ENCODE measurements at regions not wholly inside any gene's neighbourhood (a gene's known extent, or its start where the extent isn't known, plus 50 kb on each side); places are given as distances from the start of the nearest gene placed in this dataset.

DNA sequence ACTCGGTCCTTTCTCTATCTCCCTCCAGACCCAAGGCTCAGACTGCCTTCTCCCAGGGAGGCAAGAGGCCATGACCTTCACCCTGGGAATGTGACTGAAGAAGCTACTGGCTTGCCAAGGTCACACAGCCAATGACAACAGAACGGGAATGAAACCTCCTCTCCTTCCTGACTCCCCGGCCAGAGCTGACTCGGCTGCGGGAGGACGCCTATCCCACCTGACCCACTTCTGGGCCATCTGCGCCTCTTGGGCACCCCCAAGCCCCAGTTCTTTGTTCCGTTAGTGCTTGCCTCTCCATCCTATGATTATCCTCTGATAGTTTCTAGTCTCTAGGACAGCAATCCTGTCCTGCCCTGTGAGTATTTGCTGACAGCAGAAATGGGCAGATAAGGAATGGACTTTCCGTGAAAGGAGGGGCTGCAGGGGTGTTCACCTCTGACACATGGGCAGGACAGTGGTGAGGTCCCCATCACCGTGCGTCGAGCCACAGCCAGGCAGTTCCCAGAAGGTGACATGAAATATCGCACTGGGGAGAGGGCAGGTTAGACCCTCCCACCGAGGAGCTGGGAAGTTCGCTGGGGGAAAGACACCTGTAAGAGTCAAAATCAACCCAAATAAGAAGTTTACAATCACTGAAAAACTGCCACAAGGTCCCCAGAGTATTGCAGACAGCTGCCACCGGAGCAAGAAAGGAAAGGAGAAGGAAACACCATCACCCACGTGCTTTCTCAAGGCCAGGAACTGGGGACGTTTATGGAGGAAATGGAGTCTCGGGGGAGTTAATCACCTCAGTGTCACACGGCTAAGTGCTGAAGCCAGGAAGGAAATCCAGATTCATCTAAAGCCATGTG is 63.0 kb downstream of the INSIG1 start:
- DNase-seq, result no peak

DNA sequence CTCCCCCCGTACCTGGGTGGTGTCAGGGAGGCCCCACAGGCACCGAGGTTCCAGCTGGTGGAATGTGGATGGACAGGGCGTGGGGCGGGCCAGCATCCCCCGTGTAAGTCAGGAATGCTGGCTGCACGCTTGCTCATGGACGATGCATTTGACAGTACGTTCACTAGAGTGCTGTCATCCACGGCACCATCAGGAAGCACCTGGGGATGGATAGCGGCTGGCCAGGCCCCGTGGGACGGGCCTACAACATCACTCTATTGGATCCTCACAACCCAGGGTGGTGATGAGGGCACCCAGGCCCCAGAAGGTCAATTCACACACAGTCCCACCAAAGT is 63.6 kb downstream of the INSIG1 start:
- DNase-seq, result no peak

DNA sequence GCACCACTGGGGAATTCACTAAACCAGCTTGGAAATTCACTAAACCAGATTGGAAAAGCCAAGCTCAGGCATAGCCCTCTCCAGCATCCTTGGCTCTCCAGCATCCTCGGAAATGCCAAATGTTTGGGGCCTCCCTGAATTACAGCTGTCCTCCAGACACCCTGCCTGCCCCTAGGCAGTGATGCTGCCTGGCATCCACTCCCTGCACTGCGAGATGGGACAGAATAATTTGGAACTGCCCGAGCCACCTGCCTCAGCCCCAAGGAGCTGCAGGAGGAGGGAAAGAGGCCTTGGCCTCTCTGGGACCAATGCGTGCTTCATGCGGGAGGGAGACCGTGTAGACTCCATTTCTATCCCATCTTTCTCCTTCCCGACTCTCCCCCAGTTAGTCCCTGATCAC is 64.3 kb downstream of the INSIG1 start:
- no peak for DNase-seq

- DNase-seq, result no peak
These were observed 64.9 kb downstream of the INSIG1 start for GRCh38 chr7:155362380-155363145.

GRCh38 chr7:155363146-155363539 is 65.5 kb downstream of the INSIG1 start:
- no peak for DNase-seq

- no peak for DNase-seq
These were observed 66.3 kb downstream of the INSIG1 start for GRCh38 chr7:155363852-155364600.

DNA sequence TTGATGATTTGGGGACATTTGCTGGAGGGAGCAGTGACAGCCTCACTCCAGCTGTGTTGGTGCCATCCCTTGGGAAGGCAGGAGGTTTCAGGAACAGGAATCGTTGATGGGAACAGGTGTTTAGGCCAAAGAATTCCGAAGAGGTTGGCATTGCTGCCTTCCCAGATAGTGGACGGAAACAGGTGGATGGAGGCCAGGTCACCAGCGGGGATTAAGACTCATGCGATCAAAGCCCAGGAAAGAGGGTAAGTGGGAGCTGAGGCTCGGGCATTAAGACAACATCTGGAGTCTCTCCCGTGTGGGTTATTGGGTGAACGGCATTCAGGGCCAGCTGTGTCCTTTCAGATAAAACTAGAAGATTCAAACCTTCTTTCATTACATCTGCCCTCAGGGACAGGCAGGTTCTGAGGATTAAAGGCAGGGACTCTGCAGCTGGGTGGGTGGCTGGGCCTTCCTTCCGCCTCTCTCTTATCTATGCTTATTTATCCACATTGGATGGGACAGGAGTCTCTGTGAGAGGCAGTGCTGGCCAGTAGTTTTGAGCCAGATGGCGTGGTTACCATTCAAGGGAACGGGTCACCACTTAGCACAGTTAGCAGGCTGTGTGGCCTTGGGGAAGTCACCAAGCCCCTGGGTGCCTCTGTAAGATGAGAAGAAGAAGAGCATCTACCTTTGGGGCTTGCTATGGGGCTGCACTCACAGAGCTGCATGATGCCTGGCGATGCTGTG is 67.6 kb downstream of the INSIG1 start:
- no peak for DNase-seq

DNA sequence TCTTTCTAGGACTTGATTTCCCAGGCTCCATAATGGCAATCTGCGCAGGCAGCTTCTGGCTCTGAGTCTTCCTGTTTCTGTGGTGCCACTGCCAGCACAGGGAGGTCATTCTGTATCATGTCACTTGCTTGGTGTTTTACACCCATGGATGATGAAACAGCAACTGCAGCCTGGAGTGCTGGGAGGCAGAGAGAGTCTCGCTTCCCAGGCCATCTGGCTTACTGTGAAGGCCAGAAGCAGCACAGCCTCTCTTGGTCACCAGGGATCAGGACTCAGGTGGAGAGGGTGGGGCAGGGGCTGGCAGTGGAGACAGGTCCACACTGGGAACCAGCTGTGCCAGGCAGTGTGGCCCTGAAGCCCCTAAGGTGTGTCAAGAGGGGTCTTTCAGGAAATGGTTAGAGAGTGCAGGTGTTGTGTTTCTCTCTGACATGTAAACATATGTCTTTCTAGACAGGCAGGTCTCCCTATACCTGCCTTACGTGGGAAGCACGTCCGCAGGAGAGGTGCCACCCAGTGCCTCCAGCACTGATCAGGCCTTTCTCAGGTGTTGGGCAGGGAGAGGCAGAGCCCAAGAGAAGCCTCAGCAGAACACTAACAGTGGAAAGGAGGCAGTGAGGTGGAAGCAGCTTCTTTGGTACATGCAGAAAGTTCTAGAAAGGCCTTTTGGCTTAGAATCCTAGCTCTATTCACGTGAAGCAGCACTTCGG is 71.4 kb downstream of the INSIG1 start:
- DNase-seq, result no peak

GRCh38 chr7:155369766-155370165 is 72.1 kb downstream of the INSIG1 start:
- no peak for DNase-seq

DNA sequence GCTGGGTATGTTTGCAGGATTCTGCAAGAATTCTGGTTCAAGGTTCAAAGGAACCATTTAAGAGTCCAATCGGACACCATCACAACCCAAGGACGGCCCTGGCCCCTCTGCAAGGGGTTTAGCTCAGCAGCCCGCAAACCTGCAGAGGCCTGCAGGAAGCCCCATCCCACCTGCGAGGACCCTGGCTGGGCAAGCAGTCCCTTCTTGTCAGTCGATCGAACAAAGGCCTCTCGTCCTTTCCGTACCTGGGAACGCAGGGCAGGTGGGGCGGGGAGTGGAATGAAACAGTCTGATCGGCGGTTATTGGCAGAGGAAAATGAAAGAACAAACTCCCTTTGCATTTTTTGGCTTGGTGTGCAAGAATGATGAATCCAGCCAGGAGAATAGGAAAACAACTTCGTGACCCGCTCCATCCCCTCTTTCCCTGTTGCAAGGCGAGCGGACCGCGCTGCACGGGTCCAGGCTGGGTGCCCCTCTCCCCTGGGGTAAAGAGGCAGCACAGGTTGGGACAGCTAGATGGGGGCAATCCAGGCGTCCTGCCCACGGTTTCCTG is 73.7 kb downstream of the INSIG1 start:
- DNase-seq, result no peak

DNA sequence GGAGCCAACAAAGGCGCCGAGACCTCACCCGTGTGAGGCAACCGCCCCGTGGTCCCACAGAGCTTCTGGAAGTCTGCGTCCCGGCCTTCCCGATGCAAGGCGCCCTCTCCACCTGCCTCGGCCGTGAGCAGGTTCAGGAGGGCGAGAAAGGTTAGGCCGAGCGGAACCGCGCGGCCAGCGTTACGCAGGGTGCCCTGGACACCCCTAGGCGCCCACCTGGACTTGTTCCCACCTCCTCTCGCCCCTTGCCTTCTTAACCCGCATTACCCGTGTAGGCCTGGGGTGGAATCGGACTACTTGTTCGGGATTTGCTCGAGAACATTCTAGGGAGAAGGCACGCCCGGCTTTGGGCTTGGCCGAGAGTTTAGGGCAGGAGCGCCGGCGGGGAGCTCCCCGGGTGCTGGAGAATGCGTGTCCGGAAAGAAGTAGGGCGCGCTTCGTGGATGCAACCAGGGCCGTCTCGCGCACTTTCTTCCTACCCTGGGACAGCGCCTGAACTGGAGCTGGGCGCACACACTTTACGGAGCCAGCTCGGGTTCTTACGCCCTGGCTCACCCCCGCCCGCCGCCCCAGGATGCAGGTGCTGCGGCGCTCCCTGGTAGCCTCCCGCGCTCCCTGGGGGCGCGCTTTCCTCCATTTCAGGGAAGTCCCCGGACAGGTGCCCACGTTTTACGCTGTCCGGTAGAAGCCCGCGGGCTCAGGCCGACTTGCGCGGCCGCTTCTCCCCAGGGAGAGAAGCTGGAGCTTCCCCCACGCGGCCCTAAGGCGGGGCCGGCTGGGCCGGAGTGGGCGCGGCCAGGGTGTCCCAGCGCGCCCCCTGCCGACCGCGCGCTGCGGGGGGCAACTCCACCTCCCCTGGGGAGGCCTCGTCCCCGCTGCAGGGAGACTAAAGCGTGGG is 74.5 kb downstream of the INSIG1 start:
- no peak for DNase-seq

DNA sequence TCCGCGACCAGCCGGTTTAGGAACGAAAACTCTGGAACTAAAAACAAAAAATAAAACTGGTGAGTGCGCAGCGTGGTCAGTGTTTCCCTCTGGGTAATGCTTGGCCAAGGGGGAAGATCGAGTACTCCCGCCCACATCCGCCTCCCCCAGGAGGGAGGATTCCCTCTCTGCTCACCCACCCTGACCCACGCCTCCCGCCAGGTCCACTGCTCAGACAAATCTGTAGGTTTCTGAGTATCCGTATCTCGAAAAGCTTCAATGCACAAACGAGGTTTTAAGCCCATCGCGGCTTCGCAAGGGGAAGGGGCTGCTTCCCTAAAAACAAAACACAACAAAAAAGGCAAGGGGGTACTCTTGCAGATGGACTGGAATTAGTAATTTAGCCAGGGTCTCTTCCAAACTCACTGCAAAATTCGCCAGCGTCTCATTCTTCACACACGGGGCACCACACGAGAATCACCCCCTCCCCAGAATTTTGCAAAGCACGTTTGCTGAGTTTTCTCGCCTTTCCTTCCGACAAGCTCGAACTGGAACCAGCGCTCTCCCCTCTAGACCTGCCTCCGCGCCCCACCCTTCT is 75.2 kb downstream of the INSIG1 start:
- DNase-seq, result no peak

DNA sequence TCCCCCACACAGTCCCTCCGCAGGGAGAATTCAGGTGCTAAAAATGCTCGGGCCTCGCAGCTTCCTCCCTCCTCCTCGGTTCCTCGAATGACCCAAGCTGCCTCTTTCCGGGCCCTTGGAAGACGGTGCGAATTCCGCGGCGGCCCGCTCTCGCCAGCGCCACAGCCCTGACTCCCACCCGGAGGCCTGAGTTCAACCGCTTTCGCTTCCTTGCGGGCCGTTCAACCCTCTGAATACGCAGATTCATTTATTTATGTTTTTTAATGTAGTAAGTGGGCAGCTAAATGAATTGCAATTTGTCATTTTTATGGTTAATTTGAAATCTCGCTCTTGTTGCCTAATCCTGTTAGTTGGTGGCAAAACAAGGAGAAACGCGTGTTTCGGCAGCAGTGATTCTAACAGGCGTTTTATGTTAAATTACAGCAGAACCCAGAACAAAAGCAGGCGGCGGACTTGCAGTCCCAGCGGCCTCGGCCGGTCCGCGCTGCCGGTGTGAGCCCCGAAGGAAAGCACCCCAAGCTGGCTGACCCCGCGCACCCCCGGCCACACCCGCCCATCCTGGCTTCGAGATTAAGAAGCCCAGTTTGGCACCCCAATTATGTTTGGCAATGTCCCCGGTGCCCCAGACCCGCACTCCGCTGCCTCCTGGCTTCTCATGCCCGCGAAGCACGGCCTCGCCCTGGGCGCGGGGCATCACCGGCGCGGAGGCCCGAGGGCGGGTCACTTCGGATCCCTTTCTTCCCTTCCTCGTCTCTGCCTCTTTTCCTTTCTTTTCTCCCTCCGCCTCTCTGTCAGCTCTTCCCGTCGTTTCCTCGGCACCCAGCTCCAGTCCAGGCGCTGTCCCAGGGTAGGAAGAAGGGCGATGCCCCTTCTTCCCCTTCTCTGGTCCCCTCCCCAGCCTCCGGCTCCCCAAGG is 75.9 kb downstream of the INSIG1 start:
- no peak for DNase-seq

- no peak for DNase-seq
These were observed 76.9 kb downstream of the INSIG1 start for GRCh38 chr7:155374276-155375252.

DNA sequence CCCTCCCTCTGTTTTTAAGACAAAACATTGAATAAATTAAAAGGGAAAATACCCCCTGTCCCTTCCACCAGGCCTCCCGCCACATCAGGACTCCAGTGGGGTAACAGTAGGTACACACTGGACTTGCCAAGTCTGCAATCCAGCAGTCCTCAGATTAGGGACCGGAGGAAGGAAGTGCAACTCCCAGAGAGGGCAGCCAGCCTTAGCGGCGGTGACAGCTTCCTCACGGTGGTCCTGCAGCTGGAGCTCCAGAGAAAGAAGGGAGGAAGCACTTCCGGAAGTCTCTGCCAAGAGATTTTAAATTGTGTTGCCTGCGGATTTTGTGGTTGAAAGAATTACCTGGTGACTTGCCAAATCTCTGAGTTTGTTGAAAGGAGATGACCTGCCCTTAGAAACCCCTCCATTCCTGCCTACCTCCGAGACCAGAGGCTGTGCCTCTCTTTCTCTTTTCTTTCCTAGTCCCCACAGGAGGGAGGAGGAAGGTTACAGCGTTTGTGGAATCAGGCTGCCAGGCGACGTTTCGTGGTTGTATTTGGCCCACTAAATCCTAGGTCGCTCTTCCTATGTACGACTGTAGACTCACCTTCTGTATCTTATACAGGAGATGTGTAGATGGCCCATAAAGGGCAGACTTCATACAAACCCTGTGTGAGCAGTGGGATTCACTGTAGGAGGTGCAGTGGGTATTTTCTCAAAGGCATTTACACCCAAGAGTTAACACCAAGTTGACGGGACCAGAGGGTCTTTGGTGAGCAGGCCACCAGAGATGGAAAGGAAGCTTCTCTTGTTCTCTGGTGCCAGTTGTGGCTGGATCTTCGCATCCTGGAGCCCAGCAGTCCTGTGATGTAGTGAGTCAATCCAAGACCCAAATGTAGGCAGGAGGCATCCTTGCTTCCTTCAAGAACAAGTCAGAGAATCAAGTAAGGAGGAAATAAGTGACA is 77.9 kb downstream of the INSIG1 start:
- no peak for DNase-seq

DNA sequence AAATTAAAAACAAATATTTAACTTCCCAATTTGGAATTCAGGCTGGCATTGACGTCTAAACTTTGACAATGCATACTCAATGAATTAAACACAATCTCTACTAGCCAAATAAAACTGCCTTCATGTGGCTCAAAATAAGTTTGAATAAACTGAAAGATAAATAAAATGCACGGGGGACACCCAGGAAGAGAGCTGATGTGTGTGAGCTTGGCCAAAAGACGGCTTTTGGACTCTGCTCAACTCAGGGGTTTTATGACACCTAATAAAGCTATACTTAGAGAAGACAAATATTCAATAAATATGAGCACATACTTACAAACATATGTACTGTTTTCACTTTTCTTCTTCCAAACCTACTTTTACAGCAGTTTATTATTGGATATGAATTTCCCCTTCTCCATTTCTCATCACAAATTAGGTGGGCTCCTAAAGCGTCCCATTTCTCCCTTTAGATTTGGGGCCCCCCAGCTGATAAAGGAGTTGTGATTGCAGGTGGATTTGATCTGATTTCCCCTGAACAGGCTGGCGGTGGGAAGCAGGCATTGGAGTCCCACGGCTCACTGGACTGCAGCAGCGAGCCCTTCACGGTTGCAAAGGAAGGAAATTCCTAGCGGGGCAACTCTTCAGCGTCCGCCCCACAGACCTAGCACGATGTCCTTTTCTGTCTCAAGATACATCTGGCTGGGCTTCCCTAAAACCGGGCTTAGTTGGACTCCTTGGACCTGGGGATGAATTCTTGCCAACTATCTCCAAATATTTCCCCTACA is 79.6 kb downstream of the INSIG1 start:
- no peak for DNase-seq
